GM06990 (cell line): ENCODE measurements at regions not wholly inside any gene's neighbourhood (a gene's known extent, or its start where the extent isn't known, plus 50 kb on each side); places are given as distances from the start of the nearest gene placed in this dataset.

ENCODE experiments used
- DNase-seq: peaks from one replicate; pipeline ENCODE4 v3.0.0-alpha.2; 2011; ENCODE audit not compliant: insufficient read length; ENCODE audit errors: extremely low read depth
- H3K27me3 ChIP-seq: replicated peaks from 2 replicates; pipeline ENCODE4 v1.6.0; 2011; ENCODE audit warnings: low read length; ENCODE audit not compliant: control insufficient read depth, insufficient read depth
- H3K36me3 ChIP-seq: 2 replicates; pipeline ENCODE4 v1.5.1; 2011; ENCODE audit warnings: low read length; ENCODE audit not compliant: control insufficient read depth, insufficient read depth
- H3K4me3 ChIP-seq: replicated peaks from 2 replicates; pipeline ENCODE4 v1.5.1; 2011; ENCODE audit warnings: low read depth, mild to moderate bottlenecking, control low read depth, low read length
- CTCF ChIP-seq: IDR thresholded peaks from 2 replicates; pipeline ENCODE4 v1.5.1; 2011; ENCODE audit warnings: low read length, control low read depth, mild to moderate bottlenecking, inconsistent platforms; ENCODE audit not compliant: insufficient read depth, poor library complexity, severe bottlenecking

DNA sequence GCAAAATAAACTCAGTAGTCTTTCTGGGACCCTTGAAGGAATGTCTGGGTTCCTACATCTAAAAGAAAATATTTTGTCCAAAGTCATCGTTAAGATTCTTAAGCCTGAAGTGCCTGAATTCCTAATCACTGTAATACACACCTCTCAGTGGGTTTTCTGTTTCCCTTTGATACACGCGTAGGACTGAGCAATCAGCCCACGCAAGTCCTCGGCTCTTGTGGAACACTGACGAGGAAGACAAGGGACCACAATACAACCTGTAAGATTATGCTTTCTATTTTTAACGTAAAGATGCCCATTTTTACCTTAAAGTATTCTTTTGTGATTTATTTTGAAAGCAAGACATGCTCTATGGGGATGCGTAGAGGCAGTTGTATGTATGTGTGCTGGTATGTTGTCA is 472.8 kb upstream of the CELF2 start:
- no peaks in the 10 kb centered on the region for H3K27me3 ChIP-seq
- DNase-seq, result no peak
- no peak overlapping the region for H3K4me3 ChIP-seq
- H3K36me3 ChIP-seq, result no peaks in the 10 kb centered on the region
- TF ChIP-seq CTCF, result no peak

DNA sequence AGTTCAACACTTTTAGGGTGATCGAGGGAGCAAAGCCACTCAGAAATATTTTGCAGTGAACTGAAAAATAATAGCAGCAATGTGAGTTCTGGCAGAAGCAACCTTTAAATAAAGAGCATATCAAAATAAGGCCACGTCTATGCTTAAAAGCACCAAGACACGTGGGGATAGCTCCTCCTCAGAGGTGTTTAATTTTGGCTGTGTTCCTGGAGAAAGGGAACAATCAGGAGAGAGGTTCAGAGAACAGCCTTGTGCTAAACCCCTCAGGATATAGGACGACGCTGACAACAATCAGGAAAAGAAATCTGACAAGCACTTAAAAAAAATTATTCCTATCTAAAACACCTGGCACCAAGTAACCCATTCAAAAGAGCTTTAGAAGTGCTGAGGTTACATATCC is 471.9 kb upstream of the CELF2 start:
- Histone ChIP-seq H3K4me3 (no peak overlapping the region), H3K36me3 (no peaks in the 10 kb centered on the region), H3K27me3 (no peaks in the 10 kb centered on the region)
- no peak for DNase-seq
- no peak for TF ChIP-seq CTCF

DNA sequence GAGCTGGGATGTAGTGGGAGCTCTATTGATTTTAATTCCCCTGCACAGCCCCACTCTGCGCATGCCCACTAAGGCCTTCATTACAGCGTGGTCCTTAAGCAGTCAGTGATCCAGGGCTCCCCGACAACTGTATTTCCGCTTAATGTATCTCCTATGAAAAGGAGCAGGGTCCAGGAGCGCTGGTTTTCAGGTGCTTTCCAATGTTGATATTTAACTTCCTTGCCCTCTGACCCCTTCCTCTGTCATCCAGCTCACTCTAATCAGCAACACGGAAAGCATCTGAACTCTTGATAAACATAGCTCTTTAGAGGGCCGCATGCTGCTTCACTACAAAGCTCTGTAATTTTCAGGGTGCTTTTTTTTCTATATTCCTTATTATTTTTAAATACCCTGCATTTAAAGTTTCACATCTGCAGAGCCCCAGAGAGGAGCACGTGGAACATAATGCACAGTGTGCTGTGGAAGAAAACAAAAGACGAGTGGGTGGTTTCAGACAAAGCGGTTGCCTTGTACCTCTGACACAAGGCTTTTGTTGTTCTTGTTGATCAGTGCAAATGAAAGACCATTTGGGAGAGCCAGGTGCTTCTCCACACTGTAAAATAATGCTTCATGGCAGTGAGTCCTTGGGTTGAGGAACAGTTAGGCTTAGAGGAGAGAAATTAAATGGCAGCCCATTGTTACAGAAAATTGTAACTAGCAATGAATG is 465.9 kb upstream of the CELF2 start:
- H3K27me3 ChIP-seq, result no peaks in the 10 kb centered on the region
- no peak for TF ChIP-seq CTCF
- H3K36me3 ChIP-seq, result no peaks in the 10 kb centered on the region
- H3K4me3 ChIP-seq, result no peak overlapping the region
- no peak for DNase-seq

- no peak for TF ChIP-seq CTCF
- H3K4me3 ChIP-seq, result no peak overlapping the region
- no peaks in the 10 kb centered on the region for H3K27me3 ChIP-seq
- H3K36me3 ChIP-seq, result no peaks in the 10 kb centered on the region
- DNase-seq, result no peak
These were observed 464.7 kb upstream of the CELF2 start for GRCh38 chr10:10552948-10553347.

- no peak for TF ChIP-seq CTCF
These were observed 453.4 kb upstream of the CELF2 start for GRCh38 chr10:10564081-10564794.

More at GRCh38 chr10:10564081-10564794, 453.4 kb upstream of the CELF2 start:
- H3K36me3 ChIP-seq, result no peaks in the 10 kb centered on the region
- no peaks in the 10 kb centered on the region for H3K27me3 ChIP-seq
- no peak overlapping the region for H3K4me3 ChIP-seq
- no peak for DNase-seq
